ENCODE measurements at regions not wholly inside any gene's neighbourhood (a gene's known extent, or its start where the extent isn't known, plus 50 kb on each side); places are given as distances from the start of the nearest gene placed in this dataset.
A peak's percentile ranks its signal among the peaks of the same experiment; 100 is the strongest.

DNA sequence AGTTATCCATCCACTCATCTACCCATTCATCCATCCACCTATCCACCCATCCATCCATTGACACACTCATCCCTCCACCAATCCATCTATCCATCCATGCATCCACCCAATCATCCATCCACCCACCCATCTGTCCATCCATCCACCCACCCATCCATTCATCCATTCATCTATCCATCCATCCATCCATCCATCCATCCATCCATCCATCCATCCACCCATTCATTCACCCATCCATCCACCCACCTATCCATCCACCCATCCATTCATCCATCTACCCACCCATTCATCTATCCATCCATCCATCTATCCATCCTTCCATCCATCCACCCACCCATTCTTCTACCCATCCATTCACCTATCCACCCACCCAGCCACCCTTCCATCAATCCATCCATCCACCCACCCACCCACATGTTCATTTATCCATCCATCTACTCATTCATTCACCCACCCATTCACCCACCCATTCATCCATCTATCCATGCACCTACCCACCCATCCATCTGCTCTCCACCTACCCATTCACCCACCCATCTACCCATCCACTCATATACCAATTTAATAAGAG is 193.8 kb upstream of the ARID2 start:
- DNase-seq (ENCODE audit: low read depth) = no peak
- TF ChIP-seq, protein P1, sequence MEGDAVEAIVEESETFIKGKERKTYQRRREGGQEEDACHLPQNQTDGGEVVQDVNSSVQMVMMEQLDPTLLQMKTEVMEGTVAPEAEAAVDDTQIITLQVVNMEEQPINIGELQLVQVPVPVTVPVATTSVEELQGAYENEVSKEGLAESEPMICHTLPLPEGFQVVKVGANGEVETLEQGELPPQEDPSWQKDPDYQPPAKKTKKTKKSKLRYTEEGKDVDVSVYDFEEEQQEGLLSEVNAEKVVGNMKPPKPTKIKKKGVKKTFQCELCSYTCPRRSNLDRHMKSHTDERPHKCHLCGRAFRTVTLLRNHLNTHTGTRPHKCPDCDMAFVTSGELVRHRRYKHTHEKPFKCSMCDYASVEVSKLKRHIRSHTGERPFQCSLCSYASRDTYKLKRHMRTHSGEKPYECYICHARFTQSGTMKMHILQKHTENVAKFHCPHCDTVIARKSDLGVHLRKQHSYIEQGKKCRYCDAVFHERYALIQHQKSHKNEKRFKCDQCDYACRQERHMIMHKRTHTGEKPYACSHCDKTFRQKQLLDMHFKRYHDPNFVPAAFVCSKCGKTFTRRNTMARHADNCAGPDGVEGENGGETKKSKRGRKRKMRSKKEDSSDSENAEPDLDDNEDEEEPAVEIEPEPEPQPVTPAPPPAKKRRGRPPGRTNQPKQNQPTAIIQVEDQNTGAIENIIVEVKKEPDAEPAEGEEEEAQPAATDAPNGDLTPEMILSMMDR (IDR thresholded peaks at IDR 0.05; ENCODE audit: low read depth, low read length, missing control alignments) = no peak
- H3K4me3 ChIP-seq (ENCODE audit: low read depth, low read length) = no peak overlapping the region
- in situ Hi-C loops (cut with HindIII; ENCODE audit: low sequenced_read_pairs) = no loop called here

DNA sequence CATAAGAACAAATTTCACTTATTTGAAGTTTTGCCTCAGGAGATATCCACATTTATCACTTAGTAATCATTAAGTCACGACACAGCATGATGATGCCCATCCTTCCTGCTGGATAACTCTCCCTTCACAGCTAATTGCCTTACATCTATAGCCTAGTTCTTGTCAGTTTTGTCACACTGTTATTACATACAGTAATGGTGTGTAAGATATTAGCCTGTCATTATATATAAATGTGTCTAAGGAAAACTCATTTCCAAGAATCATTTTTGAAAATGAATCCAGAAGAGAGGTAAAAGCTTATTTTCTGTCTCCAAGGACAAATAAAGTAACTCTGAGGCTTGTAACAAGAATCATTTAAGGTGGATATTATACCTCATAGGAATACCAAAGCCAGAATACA is 193.2 kb upstream of the ARID2 start:
- H3K4me3 ChIP-seq (ENCODE audit: low read depth, low read length) = no peak overlapping the region
- DNase-seq (ENCODE audit: low read depth) = no peak
- in situ Hi-C loops (cut with HindIII; ENCODE audit: low sequenced_read_pairs) = no loop called here
- TF ChIP-seq, protein P1 (IDR thresholded peaks at IDR 0.05; ENCODE audit: low read depth, low read length, missing control alignments) = no peak

DNA sequence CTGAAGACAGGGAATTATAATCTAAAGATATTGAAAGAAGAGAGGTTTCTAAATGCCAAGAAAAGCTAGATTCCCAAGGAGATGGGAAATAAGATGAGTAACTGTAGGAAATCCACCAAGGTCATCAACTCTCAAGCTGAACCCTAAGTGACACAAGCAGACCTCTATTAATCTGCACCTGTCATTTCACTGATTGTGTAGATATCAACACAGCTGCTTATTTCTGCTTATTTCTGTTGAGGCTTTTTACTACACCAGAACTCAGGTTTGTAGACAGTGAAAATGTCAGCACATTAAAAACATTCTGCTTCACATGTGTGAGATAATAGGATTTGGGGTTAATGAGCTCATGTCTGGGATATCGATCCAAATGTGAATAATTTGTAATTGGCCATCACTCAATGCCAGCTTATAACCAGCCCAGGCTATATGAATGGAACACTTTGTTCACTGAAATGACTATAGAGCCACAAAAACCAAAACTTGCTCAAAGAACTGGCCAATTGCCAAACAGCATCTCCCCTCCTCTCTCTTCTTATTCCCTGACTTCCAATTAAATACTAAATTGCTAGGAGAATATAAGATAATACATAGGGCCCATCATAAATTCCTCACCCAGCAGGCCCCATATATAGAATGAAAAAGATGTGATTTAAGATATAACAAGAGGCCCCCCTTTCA is 188.7 kb upstream of the ARID2 start:
- in situ Hi-C loops (cut with HindIII; ENCODE audit: low sequenced_read_pairs) = no loop called here
- H3K4me3 ChIP-seq (ENCODE audit: low read depth, low read length) = no peak overlapping the region
- TF ChIP-seq, protein P1 (IDR thresholded peaks at IDR 0.05; ENCODE audit: low read depth, low read length, missing control alignments) = no peak
- no peak for DNase-seq (ENCODE audit: low read depth)

DNA sequence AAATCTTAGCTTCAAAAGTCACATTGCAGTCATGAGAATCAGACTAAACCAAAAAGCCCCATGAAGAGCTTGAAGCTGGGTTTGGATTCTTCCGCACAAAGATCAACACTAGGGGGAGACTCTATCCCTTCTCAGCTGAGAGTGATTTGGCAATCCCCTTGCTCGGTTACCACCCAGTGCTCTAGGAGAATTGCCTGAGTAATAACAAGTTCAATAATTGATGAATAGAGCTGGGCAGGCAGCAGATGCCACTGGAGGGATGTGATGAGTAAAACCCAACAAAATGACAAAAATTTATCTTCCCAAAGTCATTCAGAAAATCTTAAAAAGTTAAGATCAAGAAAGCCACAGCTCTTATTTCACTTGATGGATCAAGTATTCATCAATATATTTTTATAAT is 185.6 kb upstream of the ARID2 start:
- H3K4me3 ChIP-seq (ENCODE audit: low read depth, low read length) = no peak overlapping the region
- DNase-seq (ENCODE audit: low read depth) = peak; percentile 78
- in situ Hi-C loops (cut with HindIII; ENCODE audit: low sequenced_read_pairs) = no loop called here
- TF ChIP-seq, protein P1 (IDR thresholded peaks at IDR 0.05; ENCODE audit: low read depth, low read length, missing control alignments) = peak; percentile 83

DNA sequence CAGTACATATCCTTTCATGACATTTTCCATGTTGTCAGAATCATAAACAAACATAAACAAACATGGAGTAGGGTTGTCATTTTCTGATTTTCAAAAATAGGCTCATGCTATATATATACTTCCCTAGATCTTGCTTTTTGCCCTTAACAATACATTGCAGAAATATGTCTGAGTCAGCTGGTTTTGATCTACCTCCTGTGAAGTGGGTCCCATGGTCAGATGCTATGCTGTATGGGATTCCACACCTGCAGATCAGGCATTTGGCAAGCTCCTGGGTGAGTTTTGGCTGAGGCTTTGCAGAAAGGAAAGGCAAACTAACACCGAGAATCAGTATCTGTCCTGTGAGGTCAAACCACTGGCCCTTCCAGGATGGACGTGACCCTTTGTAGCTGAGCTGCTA is 183.0 kb upstream of the ARID2 start:
- H3K4me3 ChIP-seq (ENCODE audit: low read depth, low read length) = no peak overlapping the region
- TF ChIP-seq, protein P1 (IDR thresholded peaks at IDR 0.05; ENCODE audit: low read depth, low read length, missing control alignments) = no peak
- in situ Hi-C loops (cut with HindIII; ENCODE audit: low sequenced_read_pairs) = no loop called here
- no peak for DNase-seq (ENCODE audit: low read depth)

DNA sequence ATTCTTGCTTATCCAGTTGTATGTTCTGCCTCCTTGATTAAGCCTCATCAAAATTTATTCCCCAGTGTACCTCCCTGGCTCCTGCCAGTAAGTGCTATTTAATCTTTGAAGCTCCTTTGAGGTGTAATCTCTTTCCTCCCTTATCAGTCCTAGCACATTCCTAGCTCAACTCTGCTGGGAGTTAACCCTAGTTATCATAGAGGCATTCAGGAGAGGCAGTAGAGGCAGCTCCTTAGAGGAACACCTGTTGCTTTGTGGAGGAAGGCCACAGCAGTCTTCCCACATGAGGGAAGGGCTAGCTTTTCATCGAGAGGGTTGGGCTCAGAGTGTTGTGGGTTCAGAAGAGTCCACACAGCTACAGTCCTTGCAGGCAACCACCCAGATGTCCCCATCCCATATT is 182.4 kb upstream of the ARID2 start:
- DNase-seq (ENCODE audit: low read depth) = no peak
- in situ Hi-C loops (cut with HindIII; ENCODE audit: low sequenced_read_pairs) = no loop called here
- H3K4me3 ChIP-seq (ENCODE audit: low read depth, low read length) = no peak overlapping the region
- TF ChIP-seq, protein P1 (IDR thresholded peaks at IDR 0.05; ENCODE audit: low read depth, low read length, missing control alignments) = no peak
